GM23338 (cell line): ENCODE measurements at regions not wholly inside any gene's neighbourhood (a gene's known extent, or its start where the extent isn't known, plus 50 kb on each side); places are given as distances from the start of the nearest gene placed in this dataset.

Experiments
- ATAC-seq: fragments of 200-7000 bp; cut with Tn5 transposase; 3 replicates; pipeline ENCODE4 v1.9.1; 2020
- DNase-seq: peaks from one replicate; pipeline ENCODE4 v3.0.0-alpha.2; 2015; ENCODE audit warnings: low spot score
- H2AFZ ChIP-seq: fragments of 200-600 bp; sonication (generic); 2 replicates; pipeline ENCODE4 v1.8.0; 2016; ENCODE audit warnings: antibody characterized with exemption, mild to moderate bottlenecking, moderate library complexity
- H3F3A ChIP-seq: fragments of 200-600 bp; sonication (generic); replicated peaks from 2 replicates; pipeline ENCODE4 v1.8.0; 2017; ENCODE audit warnings: antibody characterized with exemption, mixed run types, low read depth
- H3K27ac ChIP-seq: fragments of 200-600 bp; sonication (generic); 2 replicates; pipeline ENCODE4 v1.6.1; 2016; ENCODE audit warnings: low read depth
- H3K27me3 ChIP-seq: fragments of 200-600 bp; sonication (generic); 2 replicates; pipeline ENCODE4 v1.8.0; 2016; ENCODE audit warnings: mild to moderate bottlenecking, mixed run types, moderate library complexity; ENCODE audit not compliant: insufficient read depth
- H3K36me3 ChIP-seq: fragments of 200-600 bp; sonication (generic); 2 replicates; pipeline ENCODE4 v1.8.0; 2016; ENCODE audit warnings: mild to moderate bottlenecking; ENCODE audit not compliant: insufficient read depth
- H3K4me1 ChIP-seq: fragments of 200-600 bp; sonication (generic); 2 replicates; pipeline ENCODE4 v1.8.0; 2016; ENCODE audit warnings: mild to moderate bottlenecking, moderate library complexity; ENCODE audit not compliant: insufficient read depth
- H3K4me2 ChIP-seq: fragments of 200-600 bp; sonication (generic); 2 replicates; pipeline ENCODE4 v1.7.1; 2017; ENCODE audit warnings: mixed run types
- H3K4me3 ChIP-seq: fragments of 200-600 bp; sonication (generic); 2 replicates; pipeline ENCODE4 v1.6.1; 2016; ENCODE audit warnings: mixed run types
- H3K79me2 ChIP-seq: fragments of 200-600 bp; sonication (generic); replicated peaks from 2 replicates; pipeline ENCODE4 v1.8.0; 2017; ENCODE audit warnings: mild to moderate bottlenecking; ENCODE audit not compliant: insufficient read depth
- H3K9me2 ChIP-seq: fragments of 200-600 bp; sonication (generic); 2 replicates; pipeline ENCODE4 v1.8.0; 2017; ENCODE audit not compliant: insufficient read depth
- H4K20me1 ChIP-seq: fragments of 200-600 bp; sonication (generic); replicated peaks from 2 replicates; pipeline ENCODE4 v1.8.0; 2017; ENCODE audit warnings: mild to moderate bottlenecking; ENCODE audit not compliant: insufficient read depth
- H3K27ac Mint-ChIP-seq: 2 replicates; pipeline ENCODE4 v1.8.0; 2020; ENCODE audit warnings: inconsistent platforms, mild to moderate bottlenecking, moderate library complexity, mixed read lengths
- H3K27me3 Mint-ChIP-seq: 3 replicates; pipeline ENCODE4 v1.8.0; 2022; ENCODE audit warnings: low read depth, mild to moderate bottlenecking, moderate library complexity, mixed read lengths, inconsistent platforms; ENCODE audit not compliant: insufficient read depth, poor library complexity
- H3K36me3 Mint-ChIP-seq: 3 replicates; pipeline ENCODE4 v1.8.0; 2021; ENCODE audit warnings: low read depth, mild to moderate bottlenecking, inconsistent platforms, moderate library complexity, mixed read lengths
- H3K4me1 Mint-ChIP-seq: 3 replicates; pipeline ENCODE4 v1.8.0; 2020; ENCODE audit warnings: mild to moderate bottlenecking, inconsistent platforms, mixed read lengths
- H3K4me3 Mint-ChIP-seq: 3 replicates; pipeline ENCODE4 v1.8.0; 2021; ENCODE audit warnings: moderate library complexity, mild to moderate bottlenecking, inconsistent platforms, mixed read lengths
- H3K9me3 Mint-ChIP-seq: 3 replicates; pipeline ENCODE4 v1.8.0; 2020; ENCODE audit warnings: moderate library complexity, mild to moderate bottlenecking, inconsistent platforms, mixed read lengths
- CREB1 ChIP-seq: fragments of 250-450 bp; sonication (Bioruptor Pico); IDR thresholded peaks from 2 replicates; pipeline ENCODE4 v1.5.0; 2020; ENCODE audit warnings: low read depth, mild to moderate bottlenecking, moderate library complexity
- EZH2 ChIP-seq: fragments of 200-600 bp; sonication (generic); IDR thresholded peaks from one replicate; pipeline ENCODE4 v1.8.0; 2017; ENCODE audit warnings: antibody characterized with exemption, mild to moderate bottlenecking, low read depth; ENCODE audit not compliant: unreplicated experiment
- EZH2phosphoT487 ChIP-seq: fragments of 200-600 bp; sonication (generic); IDR thresholded peaks from one replicate; pipeline ENCODE4 v1.8.1; 2018; ENCODE audit warnings: antibody characterized with exemption; ENCODE audit not compliant: unreplicated experiment
- JUNB ChIP-seq: IDR thresholded peaks from one replicate; pipeline ENCODE4 v1.6.1; 2016; ENCODE audit warnings: antibody characterized with exemption; ENCODE audit not compliant: unreplicated experiment
- NANOG ChIP-seq: IDR thresholded peaks from 2 replicates; pipeline ENCODE4 v1.6.1; 2016; ENCODE audit warnings: antibody characterized with exemption, borderline replicate concordance
- POLR2AphosphoS5 ChIP-seq: IDR thresholded peaks from 2 replicates; pipeline ENCODE4 v1.6.1; 2016; ENCODE audit warnings: antibody characterized with exemption, low read depth
- STAT1 ChIP-seq: IDR thresholded peaks from one replicate; pipeline ENCODE4 v1.6.1; 2016; ENCODE audit warnings: antibody characterized with exemption; ENCODE audit not compliant: unreplicated experiment
- ZNF331 ChIP-seq: fragments of 250-450 bp; sonication (Bioruptor Pico); IDR thresholded peaks from 2 replicates; pipeline ENCODE4 v1.5.0; 2020; ENCODE audit warnings: low read depth, mild to moderate bottlenecking, moderate library complexity
- TF ChIP-seq, protein P1 (sequence below): fragments of 250-450 bp; sonication (Bioruptor Pico); IDR thresholded peaks from 2 replicates; pipeline ENCODE4 v1.5.0; 2020; ENCODE audit warnings: mild to moderate bottlenecking, moderate library complexity
- TF ChIP-seq, protein P2 (sequence below): IDR thresholded peaks from 2 replicates; pipeline ENCODE4 v1.6.1; 2016; ENCODE audit warnings: antibody characterized with exemption
- TF ChIP-seq, protein P3 (sequence below), 2 experiments: fragments of 200-600 bp in 1 of 2; sonication (generic) in 1 of 2; conservative IDR thresholded peaks; 2 replicates each; pipeline versions ENCODE4 v1.5.1 to v1.6.1; 2016 to 2017; ENCODE audit warnings: antibody characterized with exemption in 2 of 2, low read depth in 2 of 2, mild to moderate bottlenecking in 2 of 2, moderate library complexity in 1 of 2
- TF ChIP-seq, protein P4 (sequence below): IDR thresholded peaks from one replicate; pipeline ENCODE4 v1.6.1; 2018; ENCODE audit warnings: antibody characterized with exemption; ENCODE audit not compliant: unreplicated experiment

DNA sequence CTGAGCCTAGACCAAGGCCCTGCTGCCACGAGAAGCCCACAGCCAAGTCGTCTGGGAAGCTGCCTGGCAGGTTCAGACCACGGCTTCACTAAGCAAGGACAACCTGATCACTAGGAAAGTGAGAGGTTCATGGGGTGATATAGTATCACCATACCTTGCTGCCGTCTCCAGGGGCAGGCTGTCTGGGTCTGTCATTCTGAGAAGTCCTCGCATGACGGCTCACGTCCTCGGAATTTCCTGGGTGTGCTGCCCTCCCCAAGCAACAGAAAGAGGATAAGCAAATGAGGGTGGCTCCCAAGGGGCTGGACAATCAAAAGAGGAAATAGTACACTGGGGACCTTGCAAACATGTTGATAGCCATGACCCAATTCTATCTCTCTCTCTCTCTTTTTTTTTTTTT, 207.4 kb upstream of the IGF1R start (continued):
- TF ChIP-seq STAT1 (no peak), JUNB (no peak)
- TF ChIP-seq, protein P1, sequence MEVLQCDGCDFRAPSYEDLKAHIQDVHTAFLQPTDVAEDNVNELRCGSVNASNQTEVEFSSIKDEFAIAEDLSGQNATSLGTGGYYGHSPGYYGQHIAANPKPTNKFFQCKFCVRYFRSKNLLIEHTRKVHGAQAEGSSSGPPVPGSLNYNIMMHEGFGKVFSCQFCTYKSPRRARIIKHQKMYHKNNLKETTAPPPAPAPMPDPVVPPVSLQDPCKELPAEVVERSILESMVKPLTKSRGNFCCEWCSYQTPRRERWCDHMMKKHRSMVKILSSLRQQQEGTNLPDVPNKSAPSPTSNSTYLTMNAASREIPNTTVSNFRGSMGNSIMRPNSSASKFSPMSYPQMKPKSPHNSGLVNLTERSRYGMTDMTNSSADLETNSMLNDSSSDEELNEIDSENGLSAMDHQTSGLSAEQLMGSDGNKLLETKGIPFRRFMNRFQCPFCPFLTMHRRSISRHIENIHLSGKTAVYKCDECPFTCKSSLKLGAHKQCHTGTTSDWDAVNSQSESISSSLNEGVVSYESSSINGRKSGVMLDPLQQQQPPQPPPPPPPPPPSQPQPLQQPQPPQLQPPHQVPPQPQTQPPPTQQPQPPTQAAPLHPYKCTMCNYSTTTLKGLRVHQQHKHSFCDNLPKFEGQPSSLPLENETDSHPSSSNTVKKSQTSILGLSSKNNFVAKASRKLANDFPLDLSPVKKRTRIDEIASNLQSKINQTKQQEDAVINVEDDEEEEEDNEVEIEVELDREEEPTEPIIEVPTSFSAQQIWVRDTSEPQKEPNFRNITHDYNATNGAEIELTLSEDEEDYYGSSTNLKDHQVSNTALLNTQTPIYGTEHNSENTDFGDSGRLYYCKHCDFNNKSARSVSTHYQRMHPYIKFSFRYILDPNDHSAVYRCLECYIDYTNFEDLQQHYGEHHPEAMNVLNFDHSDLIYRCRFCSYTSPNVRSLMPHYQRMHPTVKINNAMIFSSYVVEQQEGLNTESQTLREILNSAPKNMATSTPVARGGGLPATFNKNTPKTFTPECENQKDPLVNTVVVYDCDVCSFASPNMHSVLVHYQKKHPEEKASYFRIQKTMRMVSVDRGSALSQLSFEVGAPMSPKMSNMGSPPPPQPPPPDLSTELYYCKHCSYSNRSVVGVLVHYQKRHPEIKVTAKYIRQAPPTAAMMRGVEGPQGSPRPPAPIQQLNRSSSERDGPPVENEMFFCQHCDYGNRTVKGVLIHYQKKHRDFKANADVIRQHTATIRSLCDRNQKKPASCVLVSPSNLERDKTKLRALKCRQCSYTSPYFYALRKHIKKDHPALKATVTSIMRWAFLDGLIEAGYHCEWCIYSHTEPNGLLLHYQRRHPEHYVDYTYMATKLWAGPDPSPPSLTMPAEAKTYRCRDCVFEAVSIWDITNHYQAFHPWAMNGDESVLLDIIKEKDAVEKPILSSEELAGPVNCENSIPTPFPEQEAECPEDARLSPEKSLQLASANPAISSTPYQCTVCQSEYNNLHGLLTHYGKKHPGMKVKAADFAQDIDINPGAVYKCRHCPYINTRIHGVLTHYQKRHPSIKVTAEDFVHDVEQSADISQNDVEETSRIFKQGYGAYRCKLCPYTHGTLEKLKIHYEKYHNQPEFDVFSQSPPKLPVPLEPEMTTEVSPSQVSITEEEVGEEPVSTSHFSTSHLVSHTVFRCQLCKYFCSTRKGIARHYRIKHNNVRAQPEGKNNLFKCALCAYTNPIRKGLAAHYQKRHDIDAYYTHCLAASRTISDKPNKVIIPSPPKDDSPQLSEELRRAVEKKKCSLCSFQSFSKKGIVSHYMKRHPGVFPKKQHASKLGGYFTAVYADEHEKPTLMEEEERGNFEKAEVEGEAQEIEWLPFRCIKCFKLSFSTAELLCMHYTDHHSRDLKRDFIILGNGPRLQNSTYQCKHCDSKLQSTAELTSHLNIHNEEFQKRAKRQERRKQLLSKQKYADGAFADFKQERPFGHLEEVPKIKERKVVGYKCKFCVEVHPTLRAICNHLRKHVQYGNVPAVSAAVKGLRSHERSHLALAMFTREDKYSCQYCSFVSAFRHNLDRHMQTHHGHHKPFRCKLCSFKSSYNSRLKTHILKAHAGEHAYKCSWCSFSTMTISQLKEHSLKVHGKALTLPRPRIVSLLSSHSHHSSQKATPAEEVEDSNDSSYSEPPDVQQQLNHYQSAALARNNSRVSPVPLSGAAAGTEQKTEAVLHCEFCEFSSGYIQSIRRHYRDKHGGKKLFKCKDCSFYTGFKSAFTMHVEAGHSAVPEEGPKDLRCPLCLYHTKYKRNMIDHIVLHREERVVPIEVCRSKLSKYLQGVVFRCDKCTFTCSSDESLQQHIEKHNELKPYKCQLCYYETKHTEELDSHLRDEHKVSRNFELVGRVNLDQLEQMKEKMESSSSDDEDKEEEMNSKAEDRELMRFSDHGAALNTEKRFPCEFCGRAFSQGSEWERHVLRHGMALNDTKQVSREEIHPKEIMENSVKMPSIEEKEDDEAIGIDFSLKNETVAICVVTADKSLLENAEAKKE (CRISPR knock-in tag), result no peak
- TF ChIP-seq, protein P2, sequence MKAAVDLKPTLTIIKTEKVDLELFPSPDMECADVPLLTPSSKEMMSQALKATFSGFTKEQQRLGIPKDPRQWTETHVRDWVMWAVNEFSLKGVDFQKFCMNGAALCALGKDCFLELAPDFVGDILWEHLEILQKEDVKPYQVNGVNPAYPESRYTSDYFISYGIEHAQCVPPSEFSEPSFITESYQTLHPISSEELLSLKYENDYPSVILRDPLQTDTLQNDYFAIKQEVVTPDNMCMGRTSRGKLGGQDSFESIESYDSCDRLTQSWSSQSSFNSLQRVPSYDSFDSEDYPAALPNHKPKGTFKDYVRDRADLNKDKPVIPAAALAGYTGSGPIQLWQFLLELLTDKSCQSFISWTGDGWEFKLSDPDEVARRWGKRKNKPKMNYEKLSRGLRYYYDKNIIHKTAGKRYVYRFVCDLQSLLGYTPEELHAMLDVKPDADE, result no peak

DNA sequence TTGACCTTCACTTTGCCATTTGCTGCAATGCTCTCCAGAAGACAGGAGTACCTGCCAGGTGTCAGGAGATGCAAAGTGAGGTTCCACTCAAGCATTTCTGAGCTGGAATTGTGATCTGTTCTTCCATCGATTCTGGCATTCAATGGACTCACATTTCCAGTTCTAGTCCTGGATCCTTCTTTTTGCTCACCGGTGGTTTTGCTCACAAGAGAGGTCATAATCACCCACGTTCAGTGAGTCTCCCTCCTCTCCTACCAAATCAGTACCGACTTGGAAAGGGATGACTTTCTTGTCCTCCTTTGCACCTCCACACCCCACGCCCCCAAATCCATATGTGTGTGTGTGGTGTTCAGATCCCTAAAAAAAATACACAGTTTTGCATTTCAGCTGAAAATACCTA, 206.7 kb upstream of the IGF1R start:
- Histone ChIP-seq H2AFZ (no peak overlapping the region), H3K36me3 (no peaks in the 10 kb centered on the region), H3K27me3 (no peaks in the 10 kb centered on the region), H4K20me1 (no peaks in the 10 kb centered on the region), H3K4me3 (no peak overlapping the region), H3F3A (no peaks in the 10 kb centered on the region), H3K27ac (no peak overlapping the region), H3K9me2 (0 out of 2 replicates have a peak, but pooled peaks cover 4% of the 10 kb centered on the region), H3K4me1 (no peaks in the 10 kb centered on the region), H3K79me2 (no peaks in the 10 kb centered on the region), H3K4me2 (no peak overlapping the region)
- DNase-seq (no peak), ATAC-seq (no peak)
- Mint-ChIP-seq H3K4me3 (no peak overlapping the region), H3K27ac (no peak overlapping the region), H3K4me1 (peaks cover 11% of the 10 kb centered on the region; the same call in 2 of the 3 replicates), H3K27me3 (peaks cover 4% of the 10 kb centered on the region), H3K36me3 (no peaks in the 10 kb centered on the region), H3K9me3 (peaks cover 11% of the 10 kb centered on the region)
- TF ChIP-seq, protein P3, sequence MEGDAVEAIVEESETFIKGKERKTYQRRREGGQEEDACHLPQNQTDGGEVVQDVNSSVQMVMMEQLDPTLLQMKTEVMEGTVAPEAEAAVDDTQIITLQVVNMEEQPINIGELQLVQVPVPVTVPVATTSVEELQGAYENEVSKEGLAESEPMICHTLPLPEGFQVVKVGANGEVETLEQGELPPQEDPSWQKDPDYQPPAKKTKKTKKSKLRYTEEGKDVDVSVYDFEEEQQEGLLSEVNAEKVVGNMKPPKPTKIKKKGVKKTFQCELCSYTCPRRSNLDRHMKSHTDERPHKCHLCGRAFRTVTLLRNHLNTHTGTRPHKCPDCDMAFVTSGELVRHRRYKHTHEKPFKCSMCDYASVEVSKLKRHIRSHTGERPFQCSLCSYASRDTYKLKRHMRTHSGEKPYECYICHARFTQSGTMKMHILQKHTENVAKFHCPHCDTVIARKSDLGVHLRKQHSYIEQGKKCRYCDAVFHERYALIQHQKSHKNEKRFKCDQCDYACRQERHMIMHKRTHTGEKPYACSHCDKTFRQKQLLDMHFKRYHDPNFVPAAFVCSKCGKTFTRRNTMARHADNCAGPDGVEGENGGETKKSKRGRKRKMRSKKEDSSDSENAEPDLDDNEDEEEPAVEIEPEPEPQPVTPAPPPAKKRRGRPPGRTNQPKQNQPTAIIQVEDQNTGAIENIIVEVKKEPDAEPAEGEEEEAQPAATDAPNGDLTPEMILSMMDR (conservative IDR thresholded peaks at IDR 0.05; ENCODE audit: low read depth in 2 of 2), result no peak
- TF ChIP-seq CREB1 (CRISPR knock-in tag), result no peak
- TF ChIP-seq EZH2, result no peak
- no peak for TF ChIP-seq ZNF331 (CRISPR knock-in tag)
- TF ChIP-seq, protein P4, sequence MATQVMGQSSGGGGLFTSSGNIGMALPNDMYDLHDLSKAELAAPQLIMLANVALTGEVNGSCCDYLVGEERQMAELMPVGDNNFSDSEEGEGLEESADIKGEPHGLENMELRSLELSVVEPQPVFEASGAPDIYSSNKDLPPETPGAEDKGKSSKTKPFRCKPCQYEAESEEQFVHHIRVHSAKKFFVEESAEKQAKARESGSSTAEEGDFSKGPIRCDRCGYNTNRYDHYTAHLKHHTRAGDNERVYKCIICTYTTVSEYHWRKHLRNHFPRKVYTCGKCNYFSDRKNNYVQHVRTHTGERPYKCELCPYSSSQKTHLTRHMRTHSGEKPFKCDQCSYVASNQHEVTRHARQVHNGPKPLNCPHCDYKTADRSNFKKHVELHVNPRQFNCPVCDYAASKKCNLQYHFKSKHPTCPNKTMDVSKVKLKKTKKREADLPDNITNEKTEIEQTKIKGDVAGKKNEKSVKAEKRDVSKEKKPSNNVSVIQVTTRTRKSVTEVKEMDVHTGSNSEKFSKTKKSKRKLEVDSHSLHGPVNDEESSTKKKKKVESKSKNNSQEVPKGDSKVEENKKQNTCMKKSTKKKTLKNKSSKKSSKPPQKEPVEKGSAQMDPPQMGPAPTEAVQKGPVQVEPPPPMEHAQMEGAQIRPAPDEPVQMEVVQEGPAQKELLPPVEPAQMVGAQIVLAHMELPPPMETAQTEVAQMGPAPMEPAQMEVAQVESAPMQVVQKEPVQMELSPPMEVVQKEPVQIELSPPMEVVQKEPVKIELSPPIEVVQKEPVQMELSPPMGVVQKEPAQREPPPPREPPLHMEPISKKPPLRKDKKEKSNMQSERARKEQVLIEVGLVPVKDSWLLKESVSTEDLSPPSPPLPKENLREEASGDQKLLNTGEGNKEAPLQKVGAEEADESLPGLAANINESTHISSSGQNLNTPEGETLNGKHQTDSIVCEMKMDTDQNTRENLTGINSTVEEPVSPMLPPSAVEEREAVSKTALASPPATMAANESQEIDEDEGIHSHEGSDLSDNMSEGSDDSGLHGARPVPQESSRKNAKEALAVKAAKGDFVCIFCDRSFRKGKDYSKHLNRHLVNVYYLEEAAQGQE, result no peak
- no peak for TF ChIP-seq EZH2phosphoT487
- TF ChIP-seq STAT1, result no peak
- no peak for TF ChIP-seq JUNB
- TF ChIP-seq, protein P2, result no peak
- no peak for TF ChIP-seq POLR2AphosphoS5
- TF ChIP-seq NANOG, result no peak
